Kidney (tissue), 13 donors: ENCODE measurements at regions not wholly inside any gene's neighbourhood (a gene's known extent, or its start where the extent isn't known, plus 50 kb on each side); places are given as distances from the start of the nearest gene placed in this dataset.
"Not testable (repeated sequence)": the region's sequence is repeated elsewhere in the genome, so short reads cannot be mapped to it uniquely, and the experiment has no call there.

Experiments used
- DNase-seq, 5 donors: peaks; one replicate each; pipeline ENCODE4 v3.0.0-alpha.2; 2013 to 2020
- FAIRE-seq: peaks from 2 replicates; lab custom pipeline; 2012; peaks lifted over from hg19 to GRCh38; lab: Jason Lieb, UNC
- H3K27ac ChIP-seq, 2 donors: one replicate each; pipeline ENCODE4 v1.7.0; 2013; ENCODE audit warnings: low read depth in 2 of 2, low read length in 2 of 2, inconsistent platforms in 1 of 2
- H3K27me3 ChIP-seq: one replicate; pipeline ENCODE4 v1.7.1; 2013; ENCODE audit warnings: low read length, inconsistent platforms; ENCODE audit not compliant: control insufficient read depth, insufficient read depth
- H3K36me3 ChIP-seq, 3 donors: one replicate each; pipeline versions ENCODE4 v1.7.0 to v1.7.1; 2013; ENCODE audit warnings: low read length in 3 of 3, control low read depth in 1 of 3, inconsistent platforms in 1 of 3; ENCODE audit not compliant: insufficient read depth in 3 of 3, control insufficient read depth in 2 of 3
- H3K4me1 ChIP-seq, 3 donors: one replicate each; pipeline versions ENCODE4 v1.7.0 to v1.7.1; 2013; ENCODE audit warnings: low read length in 3 of 3, inconsistent platforms in 1 of 3, low read depth in 1 of 3; ENCODE audit not compliant: control insufficient read depth in 2 of 3, insufficient read depth in 2 of 3
- H3K4me3 ChIP-seq, 3 donors: one replicate each; pipeline versions ENCODE4 v1.7.0 to v1.8.1; 2013; ENCODE audit warnings: low read length in 3 of 3, control low read depth in 1 of 3, inconsistent platforms in 1 of 3
- H3K9ac ChIP-seq, 3 donors: one replicate each; pipeline versions ENCODE4 v1.7.0 to v1.7.1; 2013; ENCODE audit warnings: low read length in 3 of 3, control low read depth in 1 of 3, inconsistent platforms in 1 of 3
- H3K9me3 ChIP-seq, 3 donors: one replicate each; pipeline versions ENCODE4 v1.7.0 to v1.7.1; 2013; ENCODE audit warnings: low read length in 3 of 3, control low read depth in 1 of 3, inconsistent platforms in 1 of 3; ENCODE audit not compliant: control insufficient read depth in 2 of 3, insufficient read depth in 1 of 3
- CTCF ChIP-seq: IDR thresholded peaks from 3 replicates; pipeline ENCODE4 v1.5.1; 2012; ENCODE audit warnings: mild to moderate bottlenecking, moderate library complexity, borderline replicate concordance; ENCODE audit not compliant: insufficient read depth; ENCODE audit errors: extremely low read depth
- intact Hi-C: fragments of 100-400 bp; cut with DNase I; formaldehyde crosslinking; loops from one replicate; pipeline ENCODE4 v1.11.1; 2022
- donor health status: control.
- donor health status: control.
- donor health status: control.
- donor health status: control.
- donor health status: control.
- donor health status: DM: yes; HTN: yes; CAD: no.
- donor health status: Normal renal cell carcinoma (clear cell type).

- no peak for TF ChIP-seq CTCF
- intact Hi-C loops: no loop called here
- FAIRE-seq (no peak), DNase-seq (no peak)
- no peaks in the 10 kb centered on the region for H3K9me3 ChIP-seq
- H3K4me1 ChIP-seq: no peaks in the 10 kb centered on the region
- H3K27me3 ChIP-seq: no peaks in the 10 kb centered on the region
- H3K4me3 ChIP-seq: no peak overlapping the region
- no peak overlapping the region for H3K9ac ChIP-seq
- H3K36me3 ChIP-seq: no peaks in the 10 kb centered on the region
- no peak overlapping the region for H3K27ac ChIP-seq
These were observed 119.1 kb downstream of the HPGD start for GRCh38 chr4:174403177-174403543.

- Histone ChIP-seq H3K4me1 (no peaks in the 10 kb centered on the region), H3K4me3 (no peak overlapping the region), H3K9ac (no peak overlapping the region), H3K27ac (no peak overlapping the region), H3K36me3 (no peaks in the 10 kb centered on the region), H3K27me3 (no peaks in the 10 kb centered on the region), H3K9me3 (no peaks in the 10 kb centered on the region)
- TF ChIP-seq CTCF: no peak
- FAIRE-seq (no peak), DNase-seq (no peak)
- intact Hi-C loops: no loop called here
These were observed 118.9 kb downstream of the CEP44 start for GRCh38 chr4:174402470-174403176.

- no peak for DNase-seq
- FAIRE-seq: no peak
- Histone ChIP-seq H3K27ac (no peak overlapping the region), H3K4me1 (no peaks in the 10 kb centered on the region), H3K9ac (no peak overlapping the region), H3K27me3 (no peaks in the 10 kb centered on the region), H3K4me3 (no peak overlapping the region), H3K9me3 (no peaks in the 10 kb centered on the region), H3K36me3 (no peaks in the 10 kb centered on the region)
- intact Hi-C loops: no loop called here
- no peak for TF ChIP-seq CTCF
These were observed 117.9 kb downstream of the CEP44 start for GRCh38 chr4:174401471-174402130.

GRCh38 chr4:174400603-174401302, 117.0 kb downstream of the CEP44 start:
- FAIRE-seq, H3K27me3 ChIP-seq, H3K36me3 ChIP-seq, H3K27ac ChIP-seq, DNase-seq, H3K4me3 ChIP-seq, H3K9ac ChIP-seq, H3K9me3 ChIP-seq, intact Hi-C loops, H3K4me1 ChIP-seq: not testable (repeated sequence)
